Glutamatergic neuron (in vitro differentiated cells): ENCODE measurements at regions not wholly inside any gene's neighbourhood (a gene's known extent, or its start where the extent isn't known, plus 50 kb on each side); places are given as distances from the start of the nearest gene placed in this dataset.

Experiments used
- DNase-seq: peaks from one replicate; pipeline ENCODE4 v3.0.0; 2022
- H3K27ac Mint-ChIP-seq: one replicate; pipeline ENCODE4 v1.8.0; 2020; ENCODE audit warnings: mild to moderate bottlenecking, mixed read lengths, inconsistent platforms; ENCODE audit not compliant: unreplicated experiment
- H3K27me3 Mint-ChIP-seq: one replicate; pipeline ENCODE4 v1.8.0; 2020; ENCODE audit warnings: mild to moderate bottlenecking, moderate library complexity, mixed read lengths, inconsistent platforms; ENCODE audit not compliant: unreplicated experiment
- H3K36me3 Mint-ChIP-seq: one replicate; pipeline ENCODE4 v1.8.0; 2020; ENCODE audit warnings: mild to moderate bottlenecking, mixed read lengths, inconsistent platforms; ENCODE audit not compliant: unreplicated experiment
- H3K4me1 Mint-ChIP-seq: one replicate; pipeline ENCODE4 v1.8.0; 2020; ENCODE audit warnings: mild to moderate bottlenecking, low read depth, mixed read lengths, inconsistent platforms; ENCODE audit not compliant: unreplicated experiment
- H3K4me3 Mint-ChIP-seq: one replicate; pipeline ENCODE4 v1.8.0; 2020; ENCODE audit warnings: mild to moderate bottlenecking, mixed read lengths, inconsistent platforms; ENCODE audit not compliant: unreplicated experiment
- H3K9me3 Mint-ChIP-seq: one replicate; pipeline ENCODE4 v1.8.0; 2020; ENCODE audit warnings: mild to moderate bottlenecking, moderate library complexity, mixed read lengths, inconsistent platforms; ENCODE audit not compliant: unreplicated experiment
- TF ChIP-seq, protein P1 (sequence below): fragments of 200-600 bp; sonication (generic); IDR thresholded peaks from one replicate; pipeline ENCODE4 v1.5.0; 2021; ENCODE audit not compliant: partially characterized antibody, unreplicated experiment

DNA sequence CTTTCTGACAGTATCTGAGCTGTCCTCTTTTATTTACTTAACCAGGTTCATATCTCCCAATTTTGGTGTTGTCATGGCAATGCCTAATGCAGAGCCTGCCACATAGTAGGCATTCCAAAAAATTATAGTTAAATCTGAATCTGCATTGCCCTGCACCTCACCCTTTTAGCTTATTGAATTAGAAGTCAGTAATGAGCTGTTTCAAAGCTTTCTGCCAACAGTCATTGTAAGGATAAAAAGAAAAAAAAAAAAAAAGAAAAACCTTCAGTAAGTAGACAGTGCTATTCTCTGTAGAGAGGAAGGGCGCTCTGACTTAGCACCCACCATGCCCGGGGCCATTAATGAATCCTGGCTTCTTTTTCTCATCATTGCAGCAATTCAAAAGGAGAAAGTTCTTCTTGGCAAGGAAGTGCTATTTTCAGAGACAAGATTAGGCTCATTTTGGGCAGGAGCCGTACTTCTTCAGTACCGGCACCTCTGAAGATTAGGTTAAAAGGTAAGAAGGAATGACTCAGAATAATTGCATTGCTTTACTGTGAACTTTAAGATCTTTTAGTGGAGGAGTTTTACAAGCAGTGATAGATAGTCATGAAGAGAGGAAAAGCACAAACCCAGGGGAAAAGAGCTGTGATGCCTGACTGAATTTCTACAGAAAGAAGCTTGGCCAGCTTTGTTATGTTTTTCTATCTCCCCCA is 2041.2 kb upstream of the PIK3C3 start:
- H3K36me3 Mint-ChIP-seq = peaks cover 5% of the 10 kb centered on the region

DNA sequence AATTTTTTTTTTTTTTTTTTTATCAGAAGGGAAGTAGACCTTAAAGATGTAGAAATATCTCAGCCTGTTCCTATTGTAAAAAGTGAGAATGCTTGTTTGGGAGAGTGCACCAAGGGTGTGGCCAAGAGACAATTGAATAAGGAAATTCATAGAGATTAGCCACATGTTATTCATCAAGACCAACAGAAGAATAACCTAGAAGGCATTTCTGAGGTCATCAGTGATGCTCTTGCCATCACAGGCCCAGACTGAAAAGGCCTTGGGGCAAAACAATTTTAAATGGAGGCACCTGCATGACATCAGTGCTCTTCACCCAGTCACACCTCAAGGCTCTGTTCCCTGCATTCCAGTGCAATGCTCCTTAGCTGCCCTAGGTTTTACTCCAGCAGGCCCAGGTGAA is 2043.3 kb upstream of the PIK3C3 start:
- peaks cover 5% of the 10 kb centered on the region for H3K36me3 Mint-ChIP-seq
- no peak overlapping the region for H3K4me3 Mint-ChIP-seq
- no peaks in the 10 kb centered on the region for H3K9me3 Mint-ChIP-seq
- no peaks in the 10 kb centered on the region for H3K4me1 Mint-ChIP-seq
- H3K27ac Mint-ChIP-seq = no peak overlapping the region
- no peak for DNase-seq
- TF ChIP-seq, protein P1, sequence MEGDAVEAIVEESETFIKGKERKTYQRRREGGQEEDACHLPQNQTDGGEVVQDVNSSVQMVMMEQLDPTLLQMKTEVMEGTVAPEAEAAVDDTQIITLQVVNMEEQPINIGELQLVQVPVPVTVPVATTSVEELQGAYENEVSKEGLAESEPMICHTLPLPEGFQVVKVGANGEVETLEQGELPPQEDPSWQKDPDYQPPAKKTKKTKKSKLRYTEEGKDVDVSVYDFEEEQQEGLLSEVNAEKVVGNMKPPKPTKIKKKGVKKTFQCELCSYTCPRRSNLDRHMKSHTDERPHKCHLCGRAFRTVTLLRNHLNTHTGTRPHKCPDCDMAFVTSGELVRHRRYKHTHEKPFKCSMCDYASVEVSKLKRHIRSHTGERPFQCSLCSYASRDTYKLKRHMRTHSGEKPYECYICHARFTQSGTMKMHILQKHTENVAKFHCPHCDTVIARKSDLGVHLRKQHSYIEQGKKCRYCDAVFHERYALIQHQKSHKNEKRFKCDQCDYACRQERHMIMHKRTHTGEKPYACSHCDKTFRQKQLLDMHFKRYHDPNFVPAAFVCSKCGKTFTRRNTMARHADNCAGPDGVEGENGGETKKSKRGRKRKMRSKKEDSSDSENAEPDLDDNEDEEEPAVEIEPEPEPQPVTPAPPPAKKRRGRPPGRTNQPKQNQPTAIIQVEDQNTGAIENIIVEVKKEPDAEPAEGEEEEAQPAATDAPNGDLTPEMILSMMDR = no peak
- no peaks in the 10 kb centered on the region for H3K27me3 Mint-ChIP-seq

More for the DNA sequence above, 2041.2 kb upstream of the PIK3C3 start:
- no peak overlapping the region for H3K27ac Mint-ChIP-seq
- H3K9me3 Mint-ChIP-seq = no peaks in the 10 kb centered on the region
- H3K27me3 Mint-ChIP-seq = no peaks in the 10 kb centered on the region
- TF ChIP-seq, protein P1 = no peak
- no peak overlapping the region for H3K4me3 Mint-ChIP-seq
- DNase-seq = no peak
- no peaks in the 10 kb centered on the region for H3K4me1 Mint-ChIP-seq

DNA sequence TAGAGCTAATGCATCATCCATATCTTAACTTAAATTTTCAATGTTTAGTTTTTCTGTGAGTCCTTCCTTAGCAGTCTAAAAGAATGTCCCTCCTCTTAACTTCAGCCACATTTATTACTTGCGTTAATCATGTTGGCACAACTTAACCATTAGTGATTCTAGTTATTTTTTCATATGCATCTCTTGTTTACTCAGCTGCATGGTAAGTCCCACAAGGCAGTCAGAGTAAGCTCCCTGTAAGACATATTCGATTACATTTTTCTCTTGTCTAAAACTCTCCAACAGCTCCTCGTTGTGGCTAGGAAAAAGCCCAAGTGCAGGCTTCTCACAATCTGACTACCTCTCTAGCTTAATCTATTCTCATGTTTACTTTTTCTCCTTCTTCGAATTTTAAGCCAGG is 2045.3 kb upstream of the PIK3C3 start:
- no peaks in the 10 kb centered on the region for H3K4me1 Mint-ChIP-seq
- DNase-seq = no peak
- TF ChIP-seq, protein P1 = no peak
- H3K4me3 Mint-ChIP-seq = no peak overlapping the region
- no peaks in the 10 kb centered on the region for H3K27me3 Mint-ChIP-seq
- H3K9me3 Mint-ChIP-seq = no peaks in the 10 kb centered on the region
- H3K36me3 Mint-ChIP-seq = peaks cover 5% of the 10 kb centered on the region
- H3K27ac Mint-ChIP-seq = no peak overlapping the region

DNA sequence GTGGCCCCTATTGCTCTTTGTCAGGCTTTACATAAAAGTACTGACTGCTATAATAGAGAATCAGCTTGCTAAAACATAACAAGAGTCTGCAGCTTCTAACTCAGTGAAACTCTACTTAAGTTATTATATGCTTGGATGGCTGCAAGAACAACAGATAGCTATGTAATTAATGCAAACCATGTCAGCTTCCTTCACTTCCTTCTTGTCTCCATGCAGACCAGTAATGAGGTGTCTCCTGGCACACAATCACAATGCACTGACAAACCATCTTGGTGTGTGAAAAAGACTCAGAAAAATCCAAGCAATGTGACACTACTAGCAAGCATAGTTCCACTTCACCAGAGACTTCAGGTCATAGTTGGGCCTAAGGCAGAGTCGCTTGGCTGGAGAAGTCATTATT is 2068.9 kb upstream of the PIK3C3 start:
- Mint-ChIP-seq H3K27ac (no peak overlapping the region), H3K4me1 (no peaks in the 10 kb centered on the region), H3K4me3 (no peak overlapping the region), H3K9me3 (no peaks in the 10 kb centered on the region), H3K27me3 (no peaks in the 10 kb centered on the region), H3K36me3 (no peaks in the 10 kb centered on the region)
- TF ChIP-seq, protein P1 = no peak
- no peak for DNase-seq

DNA sequence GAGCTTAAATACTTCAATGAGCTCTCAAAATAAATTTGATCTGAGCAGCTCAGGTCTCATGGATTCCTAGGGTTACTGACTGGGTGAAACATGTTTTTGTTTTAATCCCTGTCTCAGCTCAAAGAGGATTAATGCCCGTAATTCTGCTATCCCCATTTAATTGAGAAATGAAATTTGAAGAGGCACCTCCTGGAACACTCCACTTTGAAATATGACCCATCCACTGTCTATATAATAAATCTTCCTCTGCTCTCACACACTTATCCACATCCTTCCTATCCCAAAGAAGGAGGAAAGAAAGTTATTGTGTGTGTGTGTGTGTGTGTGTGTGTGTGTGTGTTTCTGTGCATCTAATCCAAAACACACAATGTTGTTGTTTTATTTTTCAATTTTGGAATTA is 2082.4 kb upstream of the PIK3C3 start:
- Mint-ChIP-seq H3K4me3 (no peak overlapping the region), H3K27me3 (no peaks in the 10 kb centered on the region), H3K27ac (no peak overlapping the region), H3K9me3 (no peaks in the 10 kb centered on the region), H3K4me1 (no peaks in the 10 kb centered on the region), H3K36me3 (no peaks in the 10 kb centered on the region)
- no peak for DNase-seq
- TF ChIP-seq, protein P1 = no peak
